ENCODE measurements at regions not wholly inside any gene's neighbourhood (a gene's known extent, or its start where the extent isn't known, plus 50 kb on each side); places are given as distances from the start of the nearest gene placed in this dataset.
"Not testable (repeated sequence)": the region's sequence is repeated elsewhere in the genome, so short reads cannot be mapped to it uniquely, and the experiment has no call there.

- TF ChIP-seq POLR2A (IDR thresholded peaks at IDR 0.05; ENCODE audit: low read depth, low read length) (no peak), POLR2AphosphoS5 (IDR thresholded peaks at IDR 0.05; ENCODE audit: low read depth, low read length) (no peak), TAF1 (IDR thresholded peaks at IDR 0.05; ENCODE audit: borderline replicate concordance, low read depth, low read length) (no peak)
- DNase-seq (ENCODE audit: insufficient read length) = no peak
- no peak for FAIRE-seq
These were observed 204.9 kb upstream of the EEF2KMT start for GRCh38 chr16:5302372-5303114.

- DNase-seq (ENCODE audit: insufficient read length) (no peak), FAIRE-seq (no peak)
- no peak for TF ChIP-seq POLR2AphosphoS5 (IDR thresholded peaks at IDR 0.05; ENCODE audit: low read depth, low read length)
- TF ChIP-seq POLR2A (IDR thresholded peaks at IDR 0.05; ENCODE audit: low read depth, low read length) = no peak
- TF ChIP-seq TAF1 (IDR thresholded peaks at IDR 0.05; ENCODE audit: borderline replicate concordance, low read depth, low read length) = no peak
These were observed 200.6 kb upstream of the EEF2KMT start for GRCh38 chr16:5298202-5298601.

GRCh38 chr16:5296176-5296575, 198.6 kb upstream of the EEF2KMT start:
- no peak for FAIRE-seq
- no peak for DNase-seq (ENCODE audit: insufficient read length)
- no peak for TF ChIP-seq POLR2A (IDR thresholded peaks at IDR 0.05; ENCODE audit: low read depth, low read length)

- DNase-seq (ENCODE audit: insufficient read length); FAIRE-seq: not testable (repeated sequence)
These were observed 197.7 kb upstream of the EEF2KMT start for GRCh38 chr16:5295304-5295703.

- not testable (repeated sequence) for DNase-seq (ENCODE audit: insufficient read length); FAIRE-seq
These were observed 184.6 kb upstream of the EEF2KMT start for GRCh38 chr16:5282152-5282551.

GRCh38 chr16:5257462-5257861, 159.9 kb upstream of the EEF2KMT start:
- no peak for FAIRE-seq
- no peak for TF ChIP-seq TAF1 (IDR thresholded peaks at IDR 0.05; ENCODE audit: borderline replicate concordance, low read depth, low read length)
- no peak for TF ChIP-seq POLR2A (IDR thresholded peaks at IDR 0.05; ENCODE audit: low read depth, low read length)
- no peak for TF ChIP-seq POLR2AphosphoS5 (IDR thresholded peaks at IDR 0.05; ENCODE audit: low read depth, low read length)
- DNase-seq (ENCODE audit: insufficient read length) = no peak

- DNase-seq (ENCODE audit: insufficient read length) = no peak
- no peak for TF ChIP-seq POLR2A (IDR thresholded peaks at IDR 0.05; ENCODE audit: low read depth, low read length)
- no peak for TF ChIP-seq TAF1 (IDR thresholded peaks at IDR 0.05; ENCODE audit: borderline replicate concordance, low read depth, low read length)
- no peak for TF ChIP-seq POLR2AphosphoS5 (IDR thresholded peaks at IDR 0.05; ENCODE audit: low read depth, low read length)
- FAIRE-seq = no peak
These were observed 155.2 kb upstream of the EEF2KMT start for GRCh38 chr16:5252791-5253190.

GRCh38 chr16:5247403-5247802, 149.8 kb upstream of the EEF2KMT start:
- FAIRE-seq; DNase-seq (ENCODE audit: insufficient read length): not testable (repeated sequence)

GRCh38 chr16:5240278-5240626, 142.7 kb upstream of the EEF2KMT start:
- FAIRE-seq; DNase-seq (ENCODE audit: insufficient read length): not testable (repeated sequence)

- peak; percentile 53 for DNase-seq (ENCODE audit: insufficient read length)
- not testable (repeated sequence) for FAIRE-seq
These were observed 142.1 kb upstream of the EEF2KMT start for GRCh38 chr16:5239472-5240277.

GRCh38 chr16:5235119-5235518, 137.5 kb upstream of the EEF2KMT start:
- DNase-seq (ENCODE audit: insufficient read length) (no peak), FAIRE-seq (no peak)
- TF ChIP-seq TAF1 (IDR thresholded peaks at IDR 0.05; ENCODE audit: borderline replicate concordance, low read depth, low read length) (no peak), POLR2AphosphoS5 (IDR thresholded peaks at IDR 0.05; ENCODE audit: low read depth, low read length) (no peak), POLR2A (IDR thresholded peaks at IDR 0.05; ENCODE audit: low read depth, low read length) (no peak)

GRCh38 chr16:5234295-5235050, 136.9 kb upstream of the EEF2KMT start:
- no peak for FAIRE-seq
- no peak for DNase-seq (ENCODE audit: insufficient read length)
- TF ChIP-seq TAF1 (IDR thresholded peaks at IDR 0.05; ENCODE audit: borderline replicate concordance, low read depth, low read length) (no peak), POLR2A (IDR thresholded peaks at IDR 0.05; ENCODE audit: low read depth, low read length) (no peak), POLR2AphosphoS5 (IDR thresholded peaks at IDR 0.05; ENCODE audit: low read depth, low read length) (no peak)

Data from GM12892 (cell line).